Effector CD4-positive, alpha-beta T cell (primary cell): ENCODE measurements at regions not wholly inside any gene's neighbourhood (a gene's known extent, or its start where the extent isn't known, plus 50 kb on each side); places are given as distances from the start of the nearest gene placed in this dataset.
"Not testable (repeated sequence)": the region's sequence is repeated elsewhere in the genome, so short reads cannot be mapped to it uniquely, and the experiment has no call there.

ENCODE experiments used
- DNase-seq: peaks from one replicate; pipeline ENCODE4 v3.0.0-alpha.2; 2020

DNA sequence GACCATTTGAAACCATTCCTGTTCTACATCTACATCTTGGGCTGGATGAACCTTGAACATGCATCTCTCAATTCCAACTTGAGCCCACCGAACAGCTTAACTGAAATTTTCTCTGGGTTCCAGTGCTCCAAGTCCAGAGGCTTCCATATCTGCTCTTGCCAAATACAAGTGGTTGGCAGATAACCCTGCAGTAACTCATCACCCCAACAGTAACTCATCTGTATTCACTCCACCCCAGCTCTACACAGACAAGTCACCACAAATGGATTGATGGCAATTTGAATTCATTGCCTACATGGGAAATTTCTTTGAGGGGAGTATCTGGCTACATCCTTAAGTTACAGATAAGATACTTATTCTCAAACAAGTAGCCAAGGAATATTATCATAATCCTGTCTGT lies 502.4 kb upstream of the TNP1 start:
- no peak for DNase-seq

GRCh38 chr2:217361483-217361880 lies 501.6 kb upstream of the TNP1 start:
- DNase-seq, result no peak

GRCh38 chr2:217360781-217361482 lies 501.1 kb upstream of the TNP1 start:
- no peak for DNase-seq

- DNase-seq, result no peak
Measured at GRCh38 chr2:217360111-217360510, 500.2 kb upstream of the TNP1 start.

DNA sequence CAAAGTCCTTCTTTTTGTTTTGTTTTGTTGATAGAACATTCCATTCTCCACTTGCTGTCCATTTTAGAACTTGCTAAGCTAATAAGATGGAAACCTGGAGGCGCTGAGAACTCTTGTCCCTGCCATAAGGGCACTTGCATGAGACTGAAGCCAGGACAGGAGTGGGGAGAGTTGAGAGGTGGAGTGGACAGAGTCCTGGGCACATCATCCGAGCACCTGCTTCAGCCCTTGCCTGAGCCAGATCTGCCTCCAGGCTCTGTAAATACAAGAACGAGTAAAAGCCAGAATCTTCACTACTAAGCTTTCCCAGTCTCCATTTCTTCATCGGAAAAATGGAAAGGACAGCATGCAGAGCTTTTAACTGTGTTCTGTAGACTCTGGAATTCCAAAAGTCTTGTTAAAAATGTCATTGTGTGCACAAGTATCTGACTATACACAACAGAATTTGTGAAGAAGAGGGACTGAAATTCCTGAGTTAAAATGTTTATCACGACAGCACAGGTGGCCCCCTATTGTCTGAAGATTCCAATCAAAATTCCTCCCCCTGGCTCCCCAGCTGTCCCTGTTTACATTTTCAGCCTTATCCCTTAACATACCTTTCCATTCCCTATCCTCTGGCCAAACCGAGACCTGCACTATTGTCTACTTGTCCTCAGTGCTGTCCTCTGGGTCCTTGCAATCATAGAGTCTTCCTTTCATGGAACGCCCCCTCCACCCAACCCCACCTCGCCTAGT lies 498.2 kb upstream of the TNP1 start:
- DNase-seq, result no peak

GRCh38 chr2:217356781-217357180 lies 496.9 kb upstream of the TNP1 start:
- DNase-seq, result no peak

GRCh38 chr2:217356142-217356541 lies 496.3 kb upstream of the TNP1 start:
- DNase-seq, result no peak

- DNase-seq, result no peak
Measured at GRCh38 chr2:217353591-217353990, 493.7 kb upstream of the TNP1 start.

- no peak for DNase-seq
Measured at GRCh38 chr2:217351378-217351777, 491.5 kb upstream of the TNP1 start.

DNA sequence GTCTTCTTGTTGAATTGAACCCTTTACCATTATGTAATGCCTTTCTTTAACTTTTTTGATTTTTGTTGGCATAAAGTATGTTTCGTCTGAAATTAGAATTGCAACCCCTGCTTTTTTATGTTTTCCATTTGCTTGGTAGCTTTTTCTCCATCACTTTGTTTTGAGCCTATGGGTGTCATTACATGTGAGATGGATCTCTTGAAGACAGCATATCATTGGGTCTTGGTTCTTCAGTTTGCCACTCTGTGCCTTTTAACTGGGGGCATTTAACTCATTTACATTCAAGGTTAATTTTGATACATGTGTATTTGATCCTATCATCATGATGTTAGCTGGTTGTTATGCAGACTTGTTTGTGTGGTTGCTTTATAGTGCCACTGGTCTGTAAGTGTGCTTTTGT lies 489.4 kb upstream of the TNP1 start:
- DNase-seq, result no peak

- DNase-seq, result not testable (repeated sequence)
Measured at GRCh38 chr2:217347630-217348029, 487.8 kb upstream of the TNP1 start.

- not testable (repeated sequence) for DNase-seq
Measured at GRCh38 chr2:217346043-217346442, 486.2 kb upstream of the TNP1 start.

DNA sequence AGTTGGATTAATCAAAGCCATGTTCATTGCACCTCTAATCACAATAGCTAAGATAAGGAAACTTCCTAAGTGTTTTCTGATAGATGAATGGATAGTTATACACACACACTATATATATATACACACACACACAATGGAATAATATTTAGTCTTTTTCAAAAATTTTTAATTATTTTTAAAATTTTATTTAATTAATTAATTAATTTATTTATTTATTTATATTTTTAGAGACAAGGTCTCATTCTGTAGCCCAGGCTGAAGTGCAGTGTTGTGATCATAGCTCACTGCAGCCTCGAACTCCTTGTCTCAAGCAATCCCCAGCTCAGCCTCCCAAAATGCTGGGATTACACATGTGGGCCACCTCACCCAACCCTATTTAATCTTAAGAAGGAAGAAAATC lies 481.0 kb upstream of the TNP1 start:
- no peak for DNase-seq

- DNase-seq, result no peak
Measured at GRCh38 chr2:217340176-217340575, 480.3 kb upstream of the TNP1 start.

- no peak for DNase-seq
Measured at GRCh38 chr2:217339753-217340152, 479.9 kb upstream of the TNP1 start.

GRCh38 chr2:217338306-217338916 lies 478.5 kb upstream of the TNP1 start:
- DNase-seq, result no peak

DNA sequence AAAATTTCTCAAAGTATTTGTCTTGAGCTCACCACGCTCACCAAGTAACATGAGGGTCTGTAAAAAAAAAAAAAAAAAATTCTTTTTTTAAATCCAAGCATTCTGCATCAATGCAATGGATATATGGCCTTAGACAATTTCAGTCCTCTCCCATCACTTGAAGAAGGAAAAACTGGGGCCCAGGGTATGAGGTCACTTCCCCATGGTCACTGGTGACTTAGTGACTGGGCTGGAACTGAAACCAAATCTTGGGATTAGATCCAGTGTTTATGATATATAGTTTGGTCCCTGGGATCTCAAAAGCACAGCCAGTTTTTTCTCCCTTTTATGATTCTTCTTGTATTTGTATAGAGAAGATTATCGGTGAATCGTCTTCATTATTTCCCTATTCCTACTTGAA lies 477.9 kb upstream of the TNP1 start:
- DNase-seq, result no peak

DNA sequence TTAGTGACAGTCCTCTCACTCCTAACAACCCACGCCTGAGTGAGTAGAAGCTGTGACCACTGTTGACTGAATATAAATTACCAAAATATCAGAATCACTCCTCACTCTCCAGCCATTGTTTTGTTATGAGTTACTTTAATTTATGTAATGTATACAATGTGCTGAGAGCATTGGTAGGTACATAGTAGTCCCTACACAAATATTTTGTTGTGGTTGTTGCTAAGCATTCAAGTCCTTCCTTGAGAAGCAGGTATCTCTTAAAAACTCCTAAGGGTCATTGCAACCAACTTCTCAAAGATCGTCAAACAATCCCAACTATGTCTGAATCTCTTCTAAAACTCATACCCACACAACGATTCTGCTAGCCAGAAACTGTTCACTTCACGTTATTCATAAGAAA lies 476.8 kb upstream of the TNP1 start:
- DNase-seq, result no peak

DNA sequence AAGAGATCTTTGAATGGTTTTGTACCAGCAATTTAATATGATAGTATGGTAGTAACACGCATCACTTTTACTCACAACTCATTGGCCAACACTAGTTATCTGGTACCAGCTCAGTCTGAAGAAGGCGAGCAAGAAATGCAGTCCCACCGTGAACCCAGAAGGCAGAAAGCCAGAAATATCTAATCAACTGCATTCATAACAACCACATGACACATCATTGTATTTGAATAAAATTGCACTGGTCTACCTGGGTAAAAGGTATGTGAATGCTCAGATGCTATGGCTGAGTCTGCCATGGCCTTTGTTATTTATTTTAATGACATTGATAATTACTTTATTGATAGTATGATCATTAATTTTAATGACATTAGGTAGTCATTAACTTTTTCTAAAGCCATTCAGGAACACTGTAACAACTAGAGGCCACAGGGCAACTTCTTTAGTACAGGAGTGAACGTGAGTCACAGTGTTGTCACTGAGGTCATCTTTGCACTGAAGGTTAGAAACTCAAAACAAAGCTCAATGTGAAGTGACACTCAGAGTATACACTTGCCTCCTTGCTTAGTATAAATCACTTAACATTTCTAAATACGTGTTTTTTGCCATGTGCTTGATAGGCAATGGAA lies 475.6 kb upstream of the TNP1 start:
- DNase-seq, result no peak

DNA sequence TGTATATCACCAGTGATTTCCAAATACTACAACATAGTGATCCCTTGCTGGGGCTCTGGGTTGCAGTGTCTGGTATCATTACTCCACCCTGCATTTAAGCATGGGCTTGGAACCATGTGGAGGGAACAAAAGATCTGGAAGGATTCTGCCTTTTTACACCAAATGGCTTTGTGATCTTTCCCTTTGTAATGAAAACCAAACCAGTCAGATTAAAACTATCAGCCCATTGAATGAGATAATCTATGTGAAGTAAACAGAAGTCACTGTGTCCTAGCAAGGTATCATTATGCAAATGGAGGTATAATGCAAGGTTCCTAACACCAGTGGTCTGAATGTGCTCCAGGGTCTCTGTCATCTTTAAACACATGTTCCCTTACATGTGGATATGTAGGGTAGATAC lies 474.7 kb upstream of the TNP1 start:
- no peak for DNase-seq

DNA sequence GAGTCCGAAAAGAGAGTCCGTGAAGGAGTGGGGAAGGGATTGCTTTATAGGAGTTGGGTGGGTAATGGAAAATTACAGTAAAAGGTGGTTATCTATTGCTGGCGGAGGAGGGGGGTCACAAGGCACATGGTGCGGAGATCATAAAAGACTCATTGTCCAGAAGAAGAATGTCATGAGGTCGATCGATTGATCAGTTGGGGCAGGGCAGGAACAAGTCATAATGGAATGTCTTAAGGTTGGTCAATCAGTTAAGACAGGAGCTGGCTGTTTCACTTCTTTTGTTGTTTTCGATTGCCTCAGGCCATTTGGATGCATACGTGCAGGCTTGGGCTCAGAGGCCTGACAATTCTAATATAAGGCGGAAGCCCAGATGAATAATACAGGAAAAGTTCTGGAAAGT lies 473.0 kb upstream of the TNP1 start:
- DNase-seq, result no peak

DNA sequence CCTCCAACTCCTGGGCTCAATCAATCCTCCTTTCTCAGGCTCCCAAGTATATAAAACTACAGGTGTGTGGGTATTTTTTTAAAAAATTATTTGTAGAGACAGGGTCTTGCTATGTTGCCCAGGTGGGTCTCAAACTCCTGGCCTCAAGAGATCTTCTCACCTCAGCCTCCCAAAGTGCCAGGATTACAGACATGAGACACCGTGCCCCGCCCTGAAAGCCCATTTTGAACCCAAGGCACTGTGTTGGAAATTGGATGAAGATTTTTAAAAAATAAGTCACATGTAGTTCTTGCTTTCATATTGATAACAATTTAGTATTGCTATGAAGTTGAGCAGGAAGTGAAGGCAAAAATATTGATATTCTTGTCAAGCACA lies 472.5 kb upstream of the TNP1 start:
- DNase-seq, result no peak

DNA sequence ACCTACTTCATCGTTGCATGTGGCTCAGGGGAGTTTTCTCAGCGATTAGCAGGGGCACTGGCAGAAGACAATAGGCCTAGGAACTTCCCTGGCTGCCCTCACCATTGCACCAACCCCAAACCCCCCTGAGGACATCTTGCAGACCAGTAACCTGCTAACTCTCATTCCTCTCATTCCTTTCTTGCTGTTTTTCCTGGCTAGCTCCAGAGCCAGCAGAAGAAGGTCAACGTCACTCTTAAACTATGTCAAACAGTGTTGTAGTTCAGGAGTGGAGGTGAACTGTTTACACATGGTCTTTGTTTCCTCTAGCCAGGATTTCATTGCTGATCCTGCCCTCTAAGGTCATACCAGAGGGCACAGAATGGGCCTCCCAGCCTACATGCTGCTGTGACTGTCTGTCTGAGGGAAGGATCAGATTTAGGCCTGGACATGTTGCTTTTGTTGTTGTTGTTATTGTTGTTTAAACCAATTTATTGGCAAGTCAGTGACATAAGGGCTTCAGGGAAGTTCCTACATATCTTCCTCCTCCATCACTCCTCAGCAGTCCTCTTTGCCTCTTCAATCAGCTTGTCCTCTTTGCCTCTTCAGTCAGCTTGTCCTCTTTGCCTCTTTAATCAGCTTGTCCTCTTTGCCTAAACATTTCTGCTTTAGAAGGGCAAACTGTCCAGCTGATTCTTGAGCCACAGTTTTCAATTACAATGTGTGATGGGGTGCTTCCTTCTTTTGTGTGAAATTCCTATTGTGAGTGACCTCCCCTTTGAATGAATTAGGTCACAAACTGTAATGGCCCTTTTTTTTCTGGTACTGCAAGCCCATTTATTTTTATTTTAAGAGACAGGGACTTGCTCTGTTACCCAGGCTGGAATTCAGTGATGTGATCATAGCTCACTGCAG lies 471.9 kb upstream of the TNP1 start:
- DNase-seq, result no peak
